ENCODE measurements at regions not wholly inside any gene's neighbourhood (a gene's known extent, or its start where the extent isn't known, plus 50 kb on each side); places are given as distances from the start of the nearest gene placed in this dataset.

GRCh38 chr18:60891936-60892335, 441.3 kb upstream of the CDH20 start:
- Histone ChIP-seq H3K9ac (ENCODE audit: low read depth, low read length) (no peak overlapping the region), H3K56ac (ENCODE audit: extremely low read depth, insufficient read depth, low read length) (no peak overlapping the region), H3K14ac (replicated peaks; ENCODE audit: low read depth, low read length) (no peak overlapping the region), H3K4me2 (ENCODE audit: low read depth, low read length) (no peak overlapping the region), H2AK9ac (replicated peaks; ENCODE audit: low read depth, low read length, poor library complexity) (no peak overlapping the region), H3K79me1 (ENCODE audit: low read depth in 1 of 2, low read length in 2 of 2) (no peaks in the 10 kb centered on the region), H2BK20ac (ENCODE audit: low read depth, low read length) (no peak overlapping the region), H3K36me3 (ENCODE audit: control insufficient read depth, insufficient read depth, low read length) (no peaks in the 10 kb centered on the region), H4K91ac (ENCODE audit: insufficient read depth, low read depth, low read length) (no peak overlapping the region), H3K4me1 (ENCODE audit: control insufficient read depth, insufficient read depth, low read length) (no peaks in the 10 kb centered on the region), H4K5ac (ENCODE audit: low read depth, low read length) (no peak overlapping the region), H4K8ac (ENCODE audit: low read depth in 2 of 2, low read length in 2 of 2) (no peak overlapping the region), H2AK5ac (ENCODE audit: low read depth, low read length) (no peak overlapping the region), H3K18ac (ENCODE audit: low read depth, low read length) (no peak overlapping the region), H2AFZ (replicated peaks; ENCODE audit: low read length, poor library complexity) (no peak overlapping the region), H2BK5ac (ENCODE audit: low read depth, low read length, poor library complexity, severe bottlenecking) (no peak overlapping the region), H3K9me1 (ENCODE audit: insufficient read depth, low read length) (no peaks in the 10 kb centered on the region), H3K23ac (ENCODE audit: low read depth, low read length) (no peak overlapping the region), H2BK120ac (ENCODE audit: low read depth, low read length) (no peak overlapping the region), H2BK15ac (ENCODE audit: low read depth, low read length) (no peak overlapping the region), H4K20me1 (ENCODE audit: insufficient read depth, low read length) (no peaks in the 10 kb centered on the region), H3K4me3 (ENCODE audit: insufficient read depth, low read depth, low read length) (no peak overlapping the region), H3K27ac (ENCODE audit: insufficient read depth, low read length) (no peak overlapping the region), H3K4ac (ENCODE audit: low read depth, low read length) (no peak overlapping the region), H3K27me3 (ENCODE audit: control insufficient read depth, insufficient read depth, low read length) (no peaks in the 10 kb centered on the region), H3K9me3 (ENCODE audit: control insufficient read depth, insufficient read depth, low read length) (peaks cover 5% of the 10 kb centered on the region; the same call in 1 of the 2 replicates)
- CTCF ChIA-PET: no interaction called here
- DNase-seq (no peak), ATAC-seq (ENCODE audit: low read depth) (no peak)
- intact Hi-C loops (cut with micrococcal nuclease): no loop called here
- BruUV-seq (replicated peaks): no TSS peak
- POLR2A ChIA-PET (ENCODE audit: unreplicated experiment): no interaction called here
- TF ChIP-seq RFX5 (IDR thresholded peaks at IDR 0.05; ENCODE audit: low read depth, low read length) (no peak), POLR2A (IDR thresholded peaks at IDR 0.05; ENCODE audit: low read depth, low read length) (no peak), CTCF (conservative IDR thresholded peaks at IDR 0.05; ENCODE audit: low read depth, low read length) (no peak), USF2 (IDR thresholded peaks at IDR 0.05; ENCODE audit: low read depth, low read length) (no peak), CEBPB (IDR thresholded peaks at IDR 0.05; ENCODE audit: low read depth, low read length) (no peak), MAZ (IDR thresholded peaks at IDR 0.05; ENCODE audit: borderline replicate concordance, low read depth, low read length) (no peak), RCOR1 (IDR thresholded peaks at IDR 0.05; ENCODE audit: insufficient replicate concordance, low read length) (no peak), BHLHE40 (IDR thresholded peaks at IDR 0.05; ENCODE audit: low read depth, low read length) (no peak), SMC3 (IDR thresholded peaks at IDR 0.05; ENCODE audit: low read depth, low read length) (no peak), RAD21 (IDR thresholded peaks at IDR 0.05; ENCODE audit: low read length) (no peak), NFE2L2 (IDR thresholded peaks at IDR 0.05; ENCODE audit: low read depth, low read length) (no peak), FOS (IDR thresholded peaks at IDR 0.05; ENCODE audit: low read depth, low read length) (no peak), MAFK (IDR thresholded peaks at IDR 0.05; ENCODE audit: low read depth, low read length) (no peak), MXI1 (IDR thresholded peaks at IDR 0.05; ENCODE audit: borderline replicate concordance, low read depth, low read length) (no peak), CHD1 (IDR thresholded peaks at IDR 0.05; ENCODE audit: low read depth, low read length) (no peak), ELK1 (IDR thresholded peaks at IDR 0.05; ENCODE audit: borderline replicate concordance, low read depth, low read length) (no peak)
- no CpG with 5 or more reads among the region's 5 CpGs for WGBS, 2 experiments (ENCODE audit: extremely low coverage in 2 of 2, insufficient read length in 1 of 2)
- in situ Hi-C loops (cut with MboI; ENCODE audit: low sequenced_read_pairs): no loop called here
- dilution Hi-C loops (cut with HindIII; ENCODE audit: low sequenced_read_pairs, unreplicated experiment): no loop called here

Measured in IMR-90 (cell line).